Sigmoid colon (tissue), 4 donors: ENCODE measurements at regions not wholly inside any gene's neighbourhood (a gene's known extent, or its start where the extent isn't known, plus 50 kb on each side); places are given as distances from the start of the nearest gene placed in this dataset.

Source experiments
- POLR2A ChIP-seq, 2 donors: fragments of 450-650 bp; IDR thresholded peaks; one replicate each; pipeline ENCODE4 v1.6.1; 2016; ENCODE audit warnings: antibody characterized with exemption in 2 of 2, mild to moderate bottlenecking in 2 of 2, moderate library complexity in 2 of 2
- POLR2AphosphoS5 ChIP-seq, 4 donors: sonication (generic); formaldehyde crosslinking; IDR thresholded peaks; one replicate each; pipeline ENCODE4 v1.6.1; 2017; ENCODE audit warnings: antibody characterized with exemption in 4 of 4
- TF ChIP-seq, protein P1 (sequence below), 4 experiments: fragments of 450-650 bp in 3 of 4; fragments of 200-600 bp in 1 of 4; IDR thresholded peaks; one replicate each; pipeline ENCODE4 v1.5.1; 2016 to 2019; ENCODE audit warnings: antibody characterized with exemption in 4 of 4, mild to moderate bottlenecking in 3 of 4, moderate library complexity in 2 of 4

DNA sequence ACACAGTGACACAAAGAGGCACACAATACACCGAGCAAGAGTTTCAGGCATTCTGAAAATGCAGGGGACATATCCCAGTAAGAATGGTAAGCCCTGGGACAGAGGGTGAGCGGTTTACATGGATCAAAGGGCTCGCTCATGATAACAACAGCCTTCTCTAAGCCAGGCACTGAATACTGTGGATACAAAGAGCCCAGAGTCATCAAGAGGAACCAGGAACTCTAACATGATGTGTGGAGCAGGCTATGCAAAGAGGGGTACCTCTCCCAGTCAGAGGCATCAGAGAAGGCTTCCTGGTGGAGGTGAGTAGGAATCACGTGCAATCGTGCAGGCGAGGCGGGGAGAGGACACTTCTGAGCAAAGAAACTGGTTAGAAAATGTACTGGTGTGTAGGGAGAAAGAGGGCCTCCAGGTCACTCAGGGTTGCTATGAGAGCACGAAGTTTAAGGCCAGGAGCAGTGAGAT, 76.9 kb upstream of the EEA1 start:
- TF ChIP-seq POLR2AphosphoS5 (IDR thresholded peaks at IDR 0.05) (no peak), POLR2A (IDR thresholded peaks at IDR 0.05) (no peak)
- TF ChIP-seq, protein P1, sequence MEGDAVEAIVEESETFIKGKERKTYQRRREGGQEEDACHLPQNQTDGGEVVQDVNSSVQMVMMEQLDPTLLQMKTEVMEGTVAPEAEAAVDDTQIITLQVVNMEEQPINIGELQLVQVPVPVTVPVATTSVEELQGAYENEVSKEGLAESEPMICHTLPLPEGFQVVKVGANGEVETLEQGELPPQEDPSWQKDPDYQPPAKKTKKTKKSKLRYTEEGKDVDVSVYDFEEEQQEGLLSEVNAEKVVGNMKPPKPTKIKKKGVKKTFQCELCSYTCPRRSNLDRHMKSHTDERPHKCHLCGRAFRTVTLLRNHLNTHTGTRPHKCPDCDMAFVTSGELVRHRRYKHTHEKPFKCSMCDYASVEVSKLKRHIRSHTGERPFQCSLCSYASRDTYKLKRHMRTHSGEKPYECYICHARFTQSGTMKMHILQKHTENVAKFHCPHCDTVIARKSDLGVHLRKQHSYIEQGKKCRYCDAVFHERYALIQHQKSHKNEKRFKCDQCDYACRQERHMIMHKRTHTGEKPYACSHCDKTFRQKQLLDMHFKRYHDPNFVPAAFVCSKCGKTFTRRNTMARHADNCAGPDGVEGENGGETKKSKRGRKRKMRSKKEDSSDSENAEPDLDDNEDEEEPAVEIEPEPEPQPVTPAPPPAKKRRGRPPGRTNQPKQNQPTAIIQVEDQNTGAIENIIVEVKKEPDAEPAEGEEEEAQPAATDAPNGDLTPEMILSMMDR (IDR thresholded peaks at IDR 0.05), result no peak
